Aorta (tissue), 5 donors: ENCODE measurements at regions not wholly inside any gene's neighbourhood (a gene's known extent, or its start where the extent isn't known, plus 50 kb on each side); places are given as distances from the start of the nearest gene placed in this dataset.

Source experiments
- ATAC-seq: fragments of 200-7000 bp; cut with Tn5 transposase; one replicate; pipeline ENCODE4 v1.9.1; 2022; ENCODE audit warnings: moderate library complexity; ENCODE audit not compliant: low FRiP score
- DNase-seq, 2 donors: peaks; one replicate each; pipeline ENCODE4 v3.0.0-alpha.2; 2020
- H3K27ac ChIP-seq, 2 donors: one replicate each; pipeline ENCODE4 v1.5.1; 2013; ENCODE audit warnings: low read length in 2 of 2, mild to moderate bottlenecking in 2 of 2, moderate library complexity in 2 of 2, control low read depth in 1 of 2, inconsistent platforms in 1 of 2, low read depth in 1 of 2
- H3K27me3 ChIP-seq, 2 donors: one replicate each; pipeline ENCODE4 v1.6.1; 2013; ENCODE audit warnings: control low read depth in 1 of 2, low read length in 1 of 2, mild to moderate bottlenecking in 1 of 2, moderate library complexity in 1 of 2; ENCODE audit not compliant: insufficient read depth in 2 of 2, control insufficient read depth in 1 of 2
- H3K36me3 ChIP-seq, 2 donors: one replicate each; pipeline ENCODE4 v1.6.1; 2013; ENCODE audit warnings: control low read depth in 1 of 2, low read length in 1 of 2, mild to moderate bottlenecking in 1 of 2; ENCODE audit not compliant: insufficient read depth in 2 of 2, control insufficient read depth in 1 of 2
- H3K4me1 ChIP-seq, 2 donors: one replicate each; pipeline ENCODE4 v1.6.1; 2013; ENCODE audit warnings: low read length in 2 of 2, control low read depth in 1 of 2, mild to moderate bottlenecking in 1 of 2, moderate library complexity in 1 of 2; ENCODE audit not compliant: insufficient read depth in 2 of 2, control insufficient read depth in 1 of 2
- H3K4me3 ChIP-seq, 2 donors: one replicate each; pipeline ENCODE4 v1.5.1; 2013; ENCODE audit warnings: low read length in 2 of 2, control low read depth in 1 of 2, mild to moderate bottlenecking in 1 of 2
- H3K9me3 ChIP-seq: one replicate; pipeline ENCODE4 v1.6.1; 2013; ENCODE audit warnings: mild to moderate bottlenecking, low read length; ENCODE audit not compliant: control insufficient read depth
- WGBS, 2 donors: extraction: QIAGEN DNeasy Blood & Tissue Kit; methylation state at CpG; one replicate each; pipeline ENCODE4 v1.1.7; 2013; 5-methylcytosine and 5-hydroxymethylcytosine counted together
- intact Hi-C, 2 donors: fragments of 100-400 bp; cut with DNase I; formaldehyde crosslinking; loops; one replicate each; pipeline versions ENCODE4 v1.14.2 to v1.15.0; 2022
- donor health status: healthy with polysubstance abuse.
- donor health status: Bipolar disorder and iron deficiency.
- donor health status: DM: no; HTN: no; CAD: no.
- donor health status: DM: no; HTN: no; CAD: no.
- donor health status: DM: yes; HTN: yes; CAD: no.

DNA sequence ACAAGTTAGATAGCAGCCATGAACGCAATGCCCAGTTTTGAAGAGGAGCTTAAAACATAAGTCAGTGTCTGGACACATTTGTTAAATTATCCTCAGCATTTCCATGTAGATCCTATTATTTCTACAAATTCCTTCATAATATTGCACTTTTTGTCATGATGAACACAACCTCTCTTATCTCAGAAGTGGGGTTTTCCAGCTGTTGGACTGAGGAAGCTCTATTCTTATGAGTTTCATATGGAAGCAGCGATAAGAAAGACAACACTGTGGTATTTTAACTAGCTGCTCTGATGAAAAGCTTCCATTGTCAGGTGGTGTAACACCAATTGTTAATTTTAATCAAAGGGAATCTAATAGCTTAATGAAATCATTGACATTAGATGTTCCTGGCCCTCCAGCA is 308.7 kb downstream of the GBA3 start:
- Histone ChIP-seq H3K4me1 (no peaks in the 10 kb centered on the region), H3K36me3 (no peaks in the 10 kb centered on the region), H3K27ac (no peak overlapping the region), H3K9me3 (no peaks in the 10 kb centered on the region), H3K4me3 (no peak overlapping the region), H3K27me3 (no peaks in the 10 kb centered on the region)
- intact Hi-C loops, result no loop called here
- no peak for DNase-seq
- ATAC-seq, result no peak
- WGBS, 2 donors, result 78 to 80% methylated on average over 2 of the region's 2 CpGs

GRCh38 chr4:22999419-22999818 is 306.7 kb downstream of the GBA3 start:
- Histone ChIP-seq H3K9me3 (no peaks in the 10 kb centered on the region), H3K36me3 (no peaks in the 10 kb centered on the region), H3K27me3 (no peaks in the 10 kb centered on the region), H3K4me1 (no peaks in the 10 kb centered on the region), H3K4me3 (no peak overlapping the region), H3K27ac (no peak overlapping the region)
- DNase-seq (no peak), ATAC-seq (no peak)
- intact Hi-C loops, result no loop called here
- WGBS, 2 donors, result 81 to 88% methylated on average over 2 of the region's 2 CpGs

GRCh38 chr4:22997358-22998224 is 304.9 kb downstream of the GBA3 start:
- Histone ChIP-seq H3K4me3 (no peak overlapping the region), H3K36me3 (no peaks in the 10 kb centered on the region), H3K9me3 (no peaks in the 10 kb centered on the region), H3K27me3 (no peaks in the 10 kb centered on the region), H3K4me1 (no peaks in the 10 kb centered on the region), H3K27ac (no peak overlapping the region)
- DNase-seq (no peak), ATAC-seq (no peak)
- intact Hi-C loops, result no loop called here
- WGBS, 2 donors, result 88 to 90% methylated on average over 12 of the region's 12 CpGs

DNA sequence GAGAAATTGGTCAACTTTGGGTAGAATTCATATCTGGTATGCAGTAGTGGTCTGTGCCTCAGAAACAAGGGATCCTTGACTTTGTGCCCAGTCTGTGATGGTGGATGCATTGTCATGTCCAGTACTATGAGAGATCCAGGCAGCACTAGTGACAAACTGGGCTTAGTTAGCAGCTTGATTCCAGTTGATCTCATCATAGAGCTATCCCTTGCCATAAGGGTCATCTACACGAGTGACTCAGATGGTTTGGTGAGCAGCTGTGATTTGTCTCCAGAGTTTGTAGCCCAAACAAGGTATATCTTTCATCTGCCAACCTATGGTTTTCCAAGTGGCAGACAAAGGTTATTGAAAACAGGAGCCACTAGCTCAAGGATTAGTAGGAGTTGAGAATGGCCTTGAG is 298.8 kb downstream of the GBA3 start:
- intact Hi-C loops, result no loop called here
- no peaks in the 10 kb centered on the region for H3K36me3 ChIP-seq
- no peaks in the 10 kb centered on the region for H3K27me3 ChIP-seq
- H3K4me1 ChIP-seq, result no peaks in the 10 kb centered on the region
- H3K9me3 ChIP-seq, result no peaks in the 10 kb centered on the region
- DNase-seq, result no peak
- H3K4me3 ChIP-seq, result no peak overlapping the region
- 60 to 64% methylated on average over 1 of the region's 1 CpG for WGBS, 2 donors
- H3K27ac ChIP-seq, result no peak overlapping the region
- ATAC-seq, result no peak

- Histone ChIP-seq H3K9me3 (no peaks in the 10 kb centered on the region), H3K27me3 (no peaks in the 10 kb centered on the region), H3K4me1 (no peaks in the 10 kb centered on the region), H3K4me3 (no peak overlapping the region), H3K36me3 (no peaks in the 10 kb centered on the region), H3K27ac (no peak overlapping the region)
- ATAC-seq, result no peak
- intact Hi-C loops, result no loop called here
- DNase-seq, result no peak
Observed at GRCh38 chr4:22988526-22988925, 295.8 kb downstream of the GBA3 start.

GRCh38 chr4:22987870-22988269 is 295.1 kb downstream of the GBA3 start:
- H3K9me3 ChIP-seq, result no peaks in the 10 kb centered on the region
- ATAC-seq, result no peak
- 47 to 53% methylated on average over 5 of the region's 5 CpGs for WGBS, 2 donors

GRCh38 chr4:22986881-22987280 is 294.1 kb downstream of the GBA3 start:
- no peaks in the 10 kb centered on the region for H3K9me3 ChIP-seq
- no peak overlapping the region for H3K4me3 ChIP-seq
- H3K27me3 ChIP-seq, result no peaks in the 10 kb centered on the region
- no peaks in the 10 kb centered on the region for H3K36me3 ChIP-seq
- 91% methylated on average over 2 of the region's 2 CpGs for WGBS, 2 donors
- ATAC-seq (no peak), DNase-seq (no peak)
- intact Hi-C loops, result no loop called here
- H3K4me1 ChIP-seq, result no peaks in the 10 kb centered on the region
- H3K27ac ChIP-seq, result no peak overlapping the region

More at GRCh38 chr4:22987870-22988269, 295.1 kb downstream of the GBA3 start:
- Histone ChIP-seq H3K4me3 (no peak overlapping the region), H3K27me3 (no peaks in the 10 kb centered on the region), H3K36me3 (no peaks in the 10 kb centered on the region), H3K4me1 (no peaks in the 10 kb centered on the region), H3K27ac (no peak overlapping the region)
- DNase-seq, result no peak
- intact Hi-C loops, result no loop called here

DNA sequence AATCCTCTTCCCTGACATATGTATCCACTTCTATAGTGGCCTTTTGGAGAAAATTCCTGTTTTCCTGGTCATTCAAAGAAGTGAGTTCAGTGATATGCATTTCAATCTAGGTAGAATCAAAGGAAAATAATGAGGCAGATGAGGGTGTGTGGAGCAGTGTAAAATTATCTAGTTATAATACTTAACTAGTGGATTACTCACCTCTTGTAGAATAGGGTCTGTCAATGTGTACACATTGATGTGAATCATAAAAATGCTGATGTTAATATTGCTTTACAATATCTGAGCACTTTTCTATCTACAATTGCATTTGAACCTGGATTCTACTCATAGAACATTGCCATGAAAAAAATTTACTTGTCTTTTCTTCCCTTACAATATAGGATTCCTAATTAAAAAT is 293.5 kb downstream of the GBA3 start:
- Histone ChIP-seq H3K27ac (no peak overlapping the region), H3K36me3 (no peaks in the 10 kb centered on the region), H3K27me3 (no peaks in the 10 kb centered on the region), H3K4me1 (no peaks in the 10 kb centered on the region), H3K9me3 (no peaks in the 10 kb centered on the region), H3K4me3 (no peak overlapping the region)
- DNase-seq (no peak), ATAC-seq (no peak)
- intact Hi-C loops, result no loop called here

DNA sequence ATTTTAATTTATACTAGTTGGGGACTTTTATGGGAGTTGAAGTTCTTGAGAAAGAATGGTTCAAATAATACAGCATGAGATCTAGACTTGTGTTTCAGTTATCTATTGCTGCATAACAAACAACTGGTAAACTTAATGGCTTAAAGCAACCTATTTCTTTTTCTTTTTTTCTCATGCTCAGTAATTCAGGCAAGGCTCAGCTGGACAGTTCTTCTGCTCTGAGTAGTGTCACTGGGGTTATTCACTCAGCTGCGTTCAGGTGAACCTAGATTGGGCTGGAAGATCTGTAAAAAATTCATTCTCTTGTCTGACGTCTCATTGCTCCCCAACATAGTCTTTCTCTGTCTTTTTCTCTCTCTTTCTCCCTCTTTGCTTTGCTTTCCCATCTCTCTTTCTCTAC is 291.7 kb downstream of the GBA3 start:
- DNase-seq (no peak), ATAC-seq (no peak)
- Histone ChIP-seq H3K4me3 (no peak overlapping the region), H3K9me3 (no peaks in the 10 kb centered on the region), H3K27ac (no peak overlapping the region), H3K4me1 (no peaks in the 10 kb centered on the region), H3K27me3 (no peaks in the 10 kb centered on the region), H3K36me3 (no peaks in the 10 kb centered on the region)
- intact Hi-C loops, result no loop called here
- 79 to 80% methylated on average over 2 of the region's 2 CpGs for WGBS, 2 donors
